ENCODE measurements at regions not wholly inside any gene's neighbourhood (a gene's known extent, or its start where the extent isn't known, plus 50 kb on each side); places are given as distances from the start of the nearest gene placed in this dataset.

DNA sequence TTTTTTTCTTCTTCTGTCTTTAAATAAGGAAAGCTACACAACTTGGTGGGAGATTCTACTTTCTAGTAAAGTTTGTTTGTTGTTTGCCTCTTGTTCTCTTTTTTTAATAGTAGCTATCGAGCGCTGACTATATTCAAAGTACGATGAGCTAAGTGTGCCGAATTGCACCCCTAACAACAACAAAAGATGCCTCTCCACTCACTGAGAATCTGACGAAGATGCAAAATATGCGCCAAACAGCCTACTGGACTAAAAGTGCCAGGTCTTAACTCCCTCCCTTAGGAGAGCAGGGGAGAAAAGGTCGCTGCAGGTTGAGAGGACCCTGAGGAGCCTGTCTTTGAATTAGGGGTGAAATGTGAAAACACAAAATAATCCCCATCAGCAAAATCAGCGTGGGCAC, 713.8 kb upstream of the WWC1 start:
- Histone ChIP-seq H3K9me2 (replicated peaks; ENCODE audit: insufficient read depth) (no peaks in the 10 kb centered on the region), H3K27me3 (peaks cover 41% of the 10 kb centered on the region), H2AFZ (no peak overlapping the region), H3K36me3 (replicated peaks; ENCODE audit: insufficient read depth, low read depth) (no peaks in the 10 kb centered on the region), H3K4me2 (no peak overlapping the region), H3K9me3 (ENCODE audit: low read depth) (no peaks in the 10 kb centered on the region), H3K27ac (no peak overlapping the region), H3K4me3 (no peak overlapping the region), H3K79me2 (no peaks in the 10 kb centered on the region), H4K20me1 (ENCODE audit: insufficient read depth, poor library complexity, severe bottlenecking) (no peaks in the 10 kb centered on the region), H3K4me1 (ENCODE audit: insufficient read depth) (no peaks in the 10 kb centered on the region)
- 91% methylated on average over 8 of the region's 8 CpGs for WGBS (ENCODE audit: low lambda C conversion rate, missing lambda C conversion rate)
- no peak for DNase-seq (ENCODE audit: low spot score)
- no peak for TF ChIP-seq EZH2phosphoT487 (IDR thresholded peaks at IDR 0.05; ENCODE audit: low read depth, severe bottlenecking, unreplicated experiment)
- TF ChIP-seq, protein P1, sequence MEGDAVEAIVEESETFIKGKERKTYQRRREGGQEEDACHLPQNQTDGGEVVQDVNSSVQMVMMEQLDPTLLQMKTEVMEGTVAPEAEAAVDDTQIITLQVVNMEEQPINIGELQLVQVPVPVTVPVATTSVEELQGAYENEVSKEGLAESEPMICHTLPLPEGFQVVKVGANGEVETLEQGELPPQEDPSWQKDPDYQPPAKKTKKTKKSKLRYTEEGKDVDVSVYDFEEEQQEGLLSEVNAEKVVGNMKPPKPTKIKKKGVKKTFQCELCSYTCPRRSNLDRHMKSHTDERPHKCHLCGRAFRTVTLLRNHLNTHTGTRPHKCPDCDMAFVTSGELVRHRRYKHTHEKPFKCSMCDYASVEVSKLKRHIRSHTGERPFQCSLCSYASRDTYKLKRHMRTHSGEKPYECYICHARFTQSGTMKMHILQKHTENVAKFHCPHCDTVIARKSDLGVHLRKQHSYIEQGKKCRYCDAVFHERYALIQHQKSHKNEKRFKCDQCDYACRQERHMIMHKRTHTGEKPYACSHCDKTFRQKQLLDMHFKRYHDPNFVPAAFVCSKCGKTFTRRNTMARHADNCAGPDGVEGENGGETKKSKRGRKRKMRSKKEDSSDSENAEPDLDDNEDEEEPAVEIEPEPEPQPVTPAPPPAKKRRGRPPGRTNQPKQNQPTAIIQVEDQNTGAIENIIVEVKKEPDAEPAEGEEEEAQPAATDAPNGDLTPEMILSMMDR (IDR thresholded peaks at IDR 0.05; ENCODE audit: poor library complexity) = no peak
- TF ChIP-seq EZH2 (IDR thresholded peaks at IDR 0.05; ENCODE audit: borderline replicate concordance) = no peak

DNA sequence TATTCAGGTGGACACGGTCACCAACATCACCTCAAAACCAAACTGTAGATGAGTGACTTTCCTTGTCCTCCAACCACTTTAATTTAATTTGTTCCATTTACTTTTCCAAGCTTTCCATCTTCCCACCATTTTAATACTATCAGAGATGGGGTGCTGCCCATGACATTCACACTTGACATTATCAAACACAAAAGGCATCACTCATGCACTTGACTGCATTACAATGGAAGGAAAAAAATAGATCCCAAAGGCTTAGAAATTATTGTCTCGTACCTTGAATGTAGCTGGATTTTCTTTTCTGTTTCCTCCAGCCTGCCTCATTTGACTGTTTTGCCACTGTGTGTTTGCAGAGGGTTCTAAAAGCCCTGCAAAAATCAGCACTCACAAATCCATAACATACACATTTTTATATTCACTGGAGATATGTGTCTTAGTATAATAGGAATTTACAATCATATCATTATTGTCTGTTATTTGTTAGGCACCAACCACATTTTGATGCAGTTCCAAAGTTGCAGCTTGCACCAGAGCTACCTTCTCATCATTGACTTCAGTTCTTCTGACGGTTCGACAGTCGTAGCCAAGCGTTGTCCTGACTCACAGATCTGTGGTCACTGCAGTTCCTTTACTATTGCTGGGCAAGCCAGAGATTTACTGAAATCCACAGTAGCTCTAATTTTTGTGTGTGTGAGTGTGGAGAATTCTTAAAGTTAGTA, 712.3 kb upstream of the WWC1 start:
- no peak for DNase-seq (ENCODE audit: low spot score)
- Histone ChIP-seq H3K36me3 (replicated peaks; ENCODE audit: insufficient read depth, low read depth) (no peaks in the 10 kb centered on the region), H4K20me1 (ENCODE audit: insufficient read depth, poor library complexity, severe bottlenecking) (no peaks in the 10 kb centered on the region), H3K9me2 (replicated peaks; ENCODE audit: insufficient read depth) (no peaks in the 10 kb centered on the region), H3K27me3 (peaks cover 35% of the 10 kb centered on the region), H3K79me2 (no peaks in the 10 kb centered on the region), H3K4me1 (ENCODE audit: insufficient read depth) (no peaks in the 10 kb centered on the region), H3K4me3 (no peak overlapping the region), H3K27ac (no peak overlapping the region), H2AFZ (no peak overlapping the region), H3K4me2 (no peak overlapping the region), H3K9me3 (ENCODE audit: low read depth) (no peaks in the 10 kb centered on the region)
- 88% methylated on average over 6 of the region's 6 CpGs for WGBS (ENCODE audit: low lambda C conversion rate, missing lambda C conversion rate)
- TF ChIP-seq EZH2phosphoT487 (IDR thresholded peaks at IDR 0.05; ENCODE audit: low read depth, severe bottlenecking, unreplicated experiment) (no peak), EZH2 (IDR thresholded peaks at IDR 0.05; ENCODE audit: borderline replicate concordance) (no peak)
- TF ChIP-seq, protein P1 (IDR thresholded peaks at IDR 0.05; ENCODE audit: poor library complexity) = no peak

DNA sequence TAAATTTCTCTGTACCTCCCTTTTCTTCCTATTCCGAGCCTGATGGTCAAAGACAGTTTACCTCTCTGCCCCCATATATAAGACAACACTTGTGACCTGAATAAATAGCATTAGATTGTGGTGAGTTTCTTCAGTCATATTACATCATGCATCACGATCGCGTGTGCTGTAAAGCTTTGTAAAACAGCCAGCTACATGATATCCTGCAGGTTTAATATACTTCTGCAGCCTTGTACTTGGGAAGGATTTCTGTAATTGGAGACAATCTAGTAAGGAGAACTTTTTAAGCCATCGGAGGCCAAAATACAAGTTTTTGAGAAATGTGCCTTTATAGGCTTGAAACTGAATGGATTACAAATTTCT, 711.8 kb upstream of the WWC1 start:
- Histone ChIP-seq H3K36me3 (replicated peaks; ENCODE audit: insufficient read depth, low read depth) (no peaks in the 10 kb centered on the region), H3K9me2 (replicated peaks; ENCODE audit: insufficient read depth) (no peaks in the 10 kb centered on the region), H3K27ac (no peak overlapping the region), H3K4me2 (no peak overlapping the region), H3K79me2 (no peaks in the 10 kb centered on the region), H3K4me3 (no peak overlapping the region), H2AFZ (no peak overlapping the region), H3K4me1 (ENCODE audit: insufficient read depth) (no peaks in the 10 kb centered on the region), H3K9me3 (ENCODE audit: low read depth) (no peaks in the 10 kb centered on the region), H3K27me3 (peaks cover 29% of the 10 kb centered on the region), H4K20me1 (ENCODE audit: insufficient read depth, poor library complexity, severe bottlenecking) (no peaks in the 10 kb centered on the region)
- no peak for DNase-seq (ENCODE audit: low spot score)
- 74% methylated on average over 5 of the region's 5 CpGs for WGBS (ENCODE audit: low lambda C conversion rate, missing lambda C conversion rate)
- TF ChIP-seq EZH2phosphoT487 (IDR thresholded peaks at IDR 0.05; ENCODE audit: low read depth, severe bottlenecking, unreplicated experiment) (no peak), EZH2 (IDR thresholded peaks at IDR 0.05; ENCODE audit: borderline replicate concordance) (no peak)
- TF ChIP-seq, protein P1 (IDR thresholded peaks at IDR 0.05; ENCODE audit: poor library complexity) = no peak

All from hepatocyte (in vitro differentiated cells).